Neural cell (in vitro differentiated cells): ENCODE measurements at regions not wholly inside any gene's neighbourhood (a gene's known extent, or its start where the extent isn't known, plus 50 kb on each side); places are given as distances from the start of the nearest gene placed in this dataset.

ENCODE experiments used
- H2AFZ ChIP-seq: fragments of 200-600, 300-800 bp; sonication (generic), shearing (Covaris generic); 2 replicates; pipeline ENCODE4 v1.6.0; 2014; ENCODE audit warnings: low read depth, mild to moderate bottlenecking, antibody characterized with exemption, low read length, moderate library complexity
- H3F3A ChIP-seq: fragments of 200-600 bp; shearing (Covaris generic); 2 replicates; pipeline ENCODE4 v1.6.1; 2016; ENCODE audit warnings: mild to moderate bottlenecking, moderate library complexity, mixed read lengths, antibody characterized with exemption, low read length; ENCODE audit not compliant: insufficient read depth, poor library complexity, severe bottlenecking
- H3K27ac ChIP-seq: fragments of 200-600, 300-800 bp; sonication (generic), shearing (Covaris generic); 2 replicates; pipeline ENCODE4 v1.5.1; 2014; ENCODE audit warnings: mild to moderate bottlenecking, low read length, moderate library complexity
- H3K27me3 ChIP-seq: fragments of 300-800, 200-600 bp; sonication (generic), shearing (Covaris generic); 2 replicates; pipeline ENCODE4 v1.6.0; 2014; ENCODE audit warnings: mild to moderate bottlenecking, low read depth, low read length, moderate library complexity; ENCODE audit not compliant: insufficient read depth
- H3K36me3 ChIP-seq: fragments of 300-800, 200-600 bp; sonication (generic), shearing (Covaris generic); 2 replicates; pipeline ENCODE4 v1.5.1; 2014; ENCODE audit warnings: mild to moderate bottlenecking, antibody characterized with exemption, low read length, moderate library complexity; ENCODE audit not compliant: insufficient read depth
- H3K4me2 ChIP-seq: fragments of 300-800, 200-600 bp; sonication (generic), shearing (Covaris generic); 2 replicates; pipeline ENCODE4 v1.6.0; 2014; ENCODE audit warnings: mild to moderate bottlenecking, low read length
- H3K4me3 ChIP-seq: fragments of 300-800, 200-600 bp; sonication (generic), shearing (Covaris generic); 2 replicates; pipeline ENCODE4 v1.5.1; 2014; ENCODE audit warnings: mild to moderate bottlenecking, low read length, moderate library complexity
- H3K79me2 ChIP-seq: fragments of 200-600 bp; shearing (Covaris generic); replicated peaks from 2 replicates; pipeline ENCODE4 v1.6.0; 2014; ENCODE audit warnings: mild to moderate bottlenecking, low read length, moderate library complexity; ENCODE audit not compliant: insufficient read depth
- H3K9ac ChIP-seq: fragments of 300-800, 200-600 bp; sonication (generic), shearing (Covaris generic); 2 replicates; pipeline ENCODE4 v1.6.1; 2016; ENCODE audit warnings: mild to moderate bottlenecking, low read length, mixed read lengths
- H3K9me2 ChIP-seq: fragments of 200-600 bp; shearing (Covaris generic); 2 replicates; pipeline ENCODE4 v1.6.1; 2016; ENCODE audit warnings: mild to moderate bottlenecking, low read length, mixed read lengths; ENCODE audit not compliant: insufficient read depth
- H3K9me3 ChIP-seq: fragments of 200-600, 300-800 bp; sonication (generic), shearing (Covaris generic); 2 replicates; pipeline ENCODE4 v1.6.1; 2016; ENCODE audit warnings: mild to moderate bottlenecking, mixed run types, low read length, moderate library complexity, mixed read lengths
- H4K20me1 ChIP-seq: fragments of 200-600 bp; shearing (Covaris generic); 2 replicates; pipeline ENCODE4 v1.6.1; 2016; ENCODE audit warnings: mild to moderate bottlenecking, mixed run types; ENCODE audit not compliant: insufficient read depth
- CTCF ChIP-seq: fragments of 450-650 bp; IDR thresholded peaks from 2 replicates; pipeline ENCODE4 v1.5.1; 2014; ENCODE audit warnings: antibody characterized with exemption, mild to moderate bottlenecking, moderate library complexity; ENCODE audit not compliant: poor library complexity, severe bottlenecking
- EP300 ChIP-seq: fragments of 450-650 bp; conservative IDR thresholded peaks from 2 replicates; pipeline ENCODE4 v1.6.1; 2014; ENCODE audit warnings: antibody characterized with exemption, mild to moderate bottlenecking, moderate library complexity; ENCODE audit not compliant: poor library complexity, severe bottlenecking
- EZH2 ChIP-seq: fragments of 200-600, 300-800 bp; shearing (Covaris generic), sonication (generic); IDR thresholded peaks from 2 replicates; pipeline ENCODE4 v1.6.1; 2014; ENCODE audit warnings: antibody characterized with exemption, low read length, borderline replicate concordance, mild to moderate bottlenecking; ENCODE audit not compliant: insufficient read depth, poor library complexity, severe bottlenecking
- MXI1 ChIP-seq: fragments of 450-650 bp; conservative IDR thresholded peaks from 2 replicates; pipeline ENCODE4 v1.6.1; 2014; ENCODE audit warnings: antibody characterized with exemption, mild to moderate bottlenecking; ENCODE audit not compliant: poor library complexity, severe bottlenecking
- POLR2AphosphoS5 ChIP-seq: IDR thresholded peaks from 2 replicates; pipeline ENCODE4 v1.6.1; 2012
- RAD21 ChIP-seq: fragments of 450-650 bp; conservative IDR thresholded peaks from 2 replicates; pipeline ENCODE4 v1.6.1; 2014; ENCODE audit warnings: antibody characterized with exemption, mild to moderate bottlenecking, moderate library complexity
- REST ChIP-seq: IDR thresholded peaks from 2 replicates; pipeline ENCODE4 v1.6.1; 2012; ENCODE audit warnings: borderline replicate concordance
- SMC3 ChIP-seq: fragments of 450-650 bp; conservative IDR thresholded peaks from 2 replicates; pipeline ENCODE4 v1.6.1; 2014; ENCODE audit warnings: antibody characterized with exemption, mild to moderate bottlenecking, moderate library complexity; ENCODE audit not compliant: poor library complexity
- TAF1 ChIP-seq: IDR thresholded peaks from 2 replicates; pipeline ENCODE4 v1.6.1; 2012; ENCODE audit warnings: low read depth

GRCh38 chr10:111246136-111246535, 169.3 kb downstream of the ADRA2A start:
- Histone ChIP-seq H3F3A (no peaks in the 10 kb centered on the region), H3K4me2 (no peak overlapping the region), H3K27me3 (no peaks in the 10 kb centered on the region), H3K9me3 (no peaks in the 10 kb centered on the region), H3K9me2 (no peaks in the 10 kb centered on the region), H3K36me3 (no peaks in the 10 kb centered on the region), H3K27ac (no peak overlapping the region), H3K9ac (no peak overlapping the region), H3K79me2 (no peaks in the 10 kb centered on the region), H2AFZ (no peak overlapping the region), H3K4me3 (no peak overlapping the region), H4K20me1 (no peaks in the 10 kb centered on the region)
- no peak for TF ChIP-seq MXI1
- no peak for TF ChIP-seq RAD21
- TF ChIP-seq EZH2, result no peak
- TF ChIP-seq REST, result no peak
- no peak for TF ChIP-seq POLR2AphosphoS5

- Histone ChIP-seq H2AFZ (no peak overlapping the region), H3K27ac (no peak overlapping the region), H3K9ac (no peak overlapping the region), H4K20me1 (no peaks in the 10 kb centered on the region), H3K79me2 (no peaks in the 10 kb centered on the region), H3K9me3 (no peaks in the 10 kb centered on the region), H3K9me2 (no peaks in the 10 kb centered on the region), H3K4me2 (no peak overlapping the region), H3K4me3 (no peak overlapping the region), H3F3A (no peaks in the 10 kb centered on the region), H3K27me3 (no peaks in the 10 kb centered on the region), H3K36me3 (no peaks in the 10 kb centered on the region)
- TF ChIP-seq EP300, result no peak
- no peak for TF ChIP-seq POLR2AphosphoS5
- no peak for TF ChIP-seq RAD21
- no peak for TF ChIP-seq TAF1
- TF ChIP-seq MXI1, result no peak
- no peak for TF ChIP-seq EZH2
- no peak for TF ChIP-seq REST
- no peak for TF ChIP-seq CTCF
- no peak for TF ChIP-seq SMC3
These were observed 170.1 kb downstream of the ADRA2A start for GRCh38 chr10:111246814-111247452.
